Stimulated activated CD8-positive, alpha-beta memory T cell treated with anti-CD3 and anti-CD28 coated beads, Interleukin-4, amount 100 ng/mL, for 24 hours (primary cell): ENCODE measurements at regions not wholly inside any gene's neighbourhood (a gene's known extent, or its start where the extent isn't known, plus 50 kb on each side); places are given as distances from the start of the nearest gene placed in this dataset.

Experiments
- DNase-seq: peaks from one replicate; pipeline ENCODE4 v3.0.0-alpha.2; 2020; ENCODE audit warnings: low read depth

GRCh38 chr4:123573866-123574508, 177.4 kb downstream of the SPRY1 start:
- no peak for DNase-seq

GRCh38 chr4:123575291-123575690, 178.7 kb downstream of the SPRY1 start:
- DNase-seq: no peak

DNA sequence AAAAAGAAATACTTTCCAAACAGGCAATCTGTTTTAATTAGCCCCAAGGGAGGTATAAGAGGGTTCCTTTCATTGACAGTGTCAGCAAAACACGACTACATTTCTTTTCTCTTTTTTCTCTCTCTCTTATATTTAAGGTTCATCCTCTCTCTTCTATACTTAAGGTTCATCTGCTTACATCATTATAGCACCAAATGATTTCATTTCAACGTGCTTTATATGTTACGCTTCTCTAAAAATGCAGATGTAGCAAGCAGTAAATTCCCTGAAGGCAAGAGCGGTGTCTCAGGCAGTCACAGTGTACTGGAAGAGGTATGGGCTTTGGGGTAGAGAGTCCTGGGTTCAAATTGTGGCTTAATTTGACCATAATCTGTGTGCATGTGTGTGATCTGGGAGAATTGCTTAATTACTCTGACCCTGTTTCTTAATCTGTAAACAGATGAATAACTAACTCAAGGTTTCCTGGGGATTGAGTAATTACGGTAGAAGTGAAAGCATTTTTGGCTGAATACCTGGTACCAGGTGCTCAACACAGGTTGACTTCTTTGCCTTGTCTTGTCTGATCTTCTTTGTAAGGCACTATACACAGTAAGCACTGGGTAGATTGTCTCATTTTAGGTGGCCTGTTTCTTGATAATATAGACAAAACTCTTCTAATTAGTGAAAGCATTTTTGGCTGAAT, 180.8 kb downstream of the SPRY1 start:
- DNase-seq: no peak

DNA sequence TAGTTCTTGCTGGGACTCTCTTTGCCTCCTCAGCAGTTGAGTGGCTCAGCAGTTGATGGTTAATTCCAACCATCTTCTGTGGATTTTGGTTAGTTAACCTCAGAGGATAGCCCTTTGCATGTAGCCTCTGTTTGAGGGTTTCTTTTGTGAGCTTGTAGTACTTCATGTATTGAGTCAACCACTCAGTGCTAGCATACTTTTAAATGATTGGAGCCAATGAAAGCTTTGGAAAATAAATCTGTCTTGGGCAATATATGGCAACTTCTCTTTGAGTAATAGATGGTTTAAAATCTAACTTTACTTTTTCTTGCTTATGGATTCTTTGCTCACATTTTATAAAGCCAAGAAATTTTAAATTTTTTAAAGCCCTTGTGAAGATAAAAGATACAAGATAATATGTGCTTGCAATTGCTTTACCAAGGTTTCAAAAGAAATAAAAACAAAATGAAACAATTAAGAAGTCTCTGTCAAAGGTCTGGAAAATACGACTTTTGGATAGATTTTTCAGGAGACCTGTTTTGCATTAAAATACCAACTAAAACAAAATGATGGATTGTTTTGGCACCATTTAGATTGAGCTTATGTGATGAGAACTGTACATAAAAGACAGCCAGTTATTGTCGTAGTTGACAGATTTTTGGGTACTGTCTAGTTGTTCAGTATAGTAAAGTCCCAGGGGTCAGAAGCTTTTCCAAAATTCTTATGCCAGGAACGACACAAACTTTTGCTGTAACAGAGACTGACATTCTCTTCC, 181.9 kb downstream of the SPRY1 start:
- DNase-seq: no peak

GRCh38 chr4:123579961-123580360, 183.4 kb downstream of the SPRY1 start:
- no peak for DNase-seq

DNA sequence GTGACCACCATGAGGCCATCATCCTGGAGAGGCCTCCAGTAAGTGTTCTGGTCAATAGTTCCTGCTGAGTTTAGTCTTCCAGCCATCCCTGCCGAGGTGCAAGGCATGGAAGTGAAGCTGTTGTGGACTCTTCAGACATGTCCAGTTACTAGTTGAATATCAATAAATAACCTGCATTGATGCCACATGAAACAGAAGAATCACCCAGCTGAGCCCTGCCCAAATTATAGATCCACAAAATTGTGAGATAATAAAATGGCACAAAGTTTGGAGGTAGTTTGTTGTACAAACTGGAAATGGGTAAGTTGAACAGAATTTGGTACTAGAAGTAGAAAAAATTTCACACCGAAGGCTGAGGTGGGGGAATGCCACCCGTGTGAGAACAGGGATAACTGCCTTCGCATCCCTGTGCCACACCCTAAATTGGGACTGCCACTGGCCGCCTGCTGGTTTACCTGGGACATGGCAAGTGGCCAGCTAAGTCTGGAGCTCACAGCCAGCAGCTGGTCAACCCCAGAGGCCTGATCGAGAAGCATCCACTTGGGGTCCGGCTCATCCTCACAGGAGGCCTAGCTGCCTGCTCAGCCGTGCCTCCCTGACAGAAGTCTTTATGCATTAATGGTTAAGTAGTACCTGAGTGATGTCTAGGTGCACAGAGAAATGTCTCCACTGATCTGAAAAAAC, 184.5 kb downstream of the SPRY1 start:
- DNase-seq: no peak

DNA sequence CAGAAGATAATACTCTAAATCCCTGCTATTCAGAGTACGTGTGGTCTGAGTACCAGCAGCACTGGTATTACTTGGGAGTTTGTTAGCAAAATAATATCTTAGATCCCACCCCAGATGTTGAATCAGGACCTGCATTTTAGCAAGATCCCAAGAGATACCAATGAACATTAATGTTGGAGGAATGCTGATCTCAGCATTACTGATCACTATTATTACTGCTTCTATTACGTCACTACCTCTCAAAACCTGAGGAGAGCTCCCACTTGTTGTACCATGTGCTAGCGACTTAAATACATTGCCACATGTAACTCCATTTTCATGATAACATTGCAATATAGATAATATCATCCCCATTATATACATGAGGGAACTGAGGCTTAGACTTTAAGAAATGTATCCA, 185.2 kb downstream of the SPRY1 start:
- DNase-seq: no peak

DNA sequence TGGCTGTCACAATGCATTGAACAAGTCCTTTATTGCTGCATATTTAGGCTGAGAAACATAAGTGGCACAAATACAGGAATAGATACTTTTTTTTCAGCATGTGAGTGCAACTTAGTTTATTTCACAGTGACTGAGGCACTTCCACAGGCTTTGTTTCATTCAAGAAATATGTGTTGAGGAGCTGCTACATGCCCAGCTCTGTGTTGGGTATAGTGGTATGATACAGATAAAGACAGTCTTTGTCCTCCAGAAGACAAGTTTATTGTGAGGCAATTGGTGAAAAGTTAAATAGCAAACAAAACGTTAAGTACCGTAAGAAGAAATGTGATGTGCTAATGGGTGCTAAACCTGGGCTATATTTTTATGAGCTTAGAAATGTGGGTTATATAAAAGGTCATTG, 186.4 kb downstream of the SPRY1 start:
- DNase-seq: no peak

- DNase-seq: no peak
These were observed 188.5 kb downstream of the SPRY1 start for GRCh38 chr4:123585111-123585510.

DNA sequence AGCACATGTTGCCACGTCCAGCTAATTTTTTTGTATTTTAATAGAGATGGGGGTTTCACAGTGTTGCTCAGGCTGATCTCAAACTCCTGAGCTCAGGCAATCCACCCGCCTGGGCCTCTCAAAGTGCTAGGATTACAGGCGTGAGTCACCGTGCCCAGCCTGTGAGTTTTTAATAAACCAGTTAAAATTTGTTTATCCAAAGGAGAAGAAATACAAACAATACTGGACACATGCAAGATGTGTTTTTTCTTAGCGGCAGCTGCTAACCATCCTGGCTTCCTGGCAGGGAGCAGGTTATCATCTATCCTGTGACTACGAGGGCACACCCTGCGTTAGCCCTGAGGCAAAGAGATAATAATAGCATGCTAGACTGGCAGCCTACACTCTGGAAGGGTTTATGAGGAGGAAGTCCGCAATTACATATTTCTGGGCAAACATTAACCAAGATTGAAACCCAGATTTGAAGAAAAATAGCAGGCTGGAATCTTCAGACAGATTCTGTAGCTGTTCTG, 191.4 kb downstream of the SPRY1 start:
- no peak for DNase-seq

DNA sequence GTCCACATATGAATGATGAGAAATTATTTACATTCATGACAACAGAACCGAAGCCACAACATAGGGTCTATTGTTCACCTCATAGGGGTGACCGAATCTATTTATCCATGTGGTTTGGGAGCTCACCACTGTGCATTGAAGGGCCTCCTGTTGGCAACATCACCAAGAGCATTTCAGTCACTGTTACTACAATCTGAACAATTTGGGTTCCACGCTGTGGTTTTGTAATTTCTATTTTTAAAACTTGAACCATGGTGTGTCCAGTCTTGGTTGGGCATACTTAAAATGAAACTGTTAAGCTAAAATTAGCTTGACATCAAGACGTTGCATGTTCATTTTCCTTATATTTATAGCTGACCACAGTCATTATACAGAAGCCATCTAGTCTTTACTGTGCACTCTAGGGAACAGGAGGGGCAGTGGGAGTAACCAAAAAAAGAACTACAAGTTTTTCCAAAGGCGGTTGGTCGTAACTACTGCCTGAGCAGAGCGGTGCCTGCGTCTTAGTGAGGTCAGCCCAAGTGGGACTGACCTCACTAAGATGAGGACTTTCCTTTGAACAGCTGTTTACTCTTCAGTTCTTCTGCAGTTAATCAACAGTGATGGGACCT, 192.1 kb downstream of the SPRY1 start:
- DNase-seq: no peak

- no peak for DNase-seq
These were observed 192.7 kb downstream of the SPRY1 start for GRCh38 chr4:123589301-123589700.

DNA sequence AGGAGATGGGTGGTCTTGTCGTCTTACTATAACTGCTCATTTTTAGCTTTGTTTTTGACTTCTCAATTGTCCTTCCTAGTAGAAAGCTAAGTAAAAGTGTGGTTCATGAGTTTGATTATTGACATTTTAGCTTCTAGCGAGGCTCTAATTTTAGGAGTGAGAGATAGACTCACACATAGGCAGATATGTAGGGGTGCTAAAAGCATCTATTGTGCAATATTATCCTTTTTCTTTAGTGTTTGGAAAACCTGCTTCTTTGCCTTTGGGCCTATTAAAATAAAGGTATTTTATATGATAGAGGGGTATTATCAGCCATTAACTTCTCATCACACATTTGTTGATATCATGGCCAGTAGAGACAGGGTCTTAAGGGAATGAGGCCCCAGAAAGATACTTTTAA, 195.3 kb downstream of the SPRY1 start:
- no peak for DNase-seq

DNA sequence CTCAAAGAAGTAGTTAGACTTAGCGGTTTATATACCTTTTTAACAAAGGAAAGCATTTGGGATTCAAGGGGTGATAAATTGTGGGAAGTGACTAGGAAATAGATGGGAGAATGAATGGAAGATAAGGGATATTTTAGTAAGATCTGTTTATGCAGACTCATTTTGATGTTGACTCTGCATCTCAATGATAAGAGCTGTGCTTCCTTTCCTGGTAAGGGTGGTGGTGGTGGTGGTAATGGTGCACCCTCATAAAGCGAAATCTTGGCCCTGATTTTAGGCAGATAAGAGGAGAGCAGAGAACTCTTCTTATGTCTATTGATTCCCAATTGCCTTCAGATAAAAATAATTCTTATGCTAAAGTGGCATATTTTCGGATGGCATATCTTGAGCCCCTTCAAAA, 197.1 kb downstream of the SPRY1 start:
- no peak for DNase-seq

- no peak for DNase-seq
These were observed 200.2 kb downstream of the SPRY1 start for GRCh38 chr4:123596805-123597204.

DNA sequence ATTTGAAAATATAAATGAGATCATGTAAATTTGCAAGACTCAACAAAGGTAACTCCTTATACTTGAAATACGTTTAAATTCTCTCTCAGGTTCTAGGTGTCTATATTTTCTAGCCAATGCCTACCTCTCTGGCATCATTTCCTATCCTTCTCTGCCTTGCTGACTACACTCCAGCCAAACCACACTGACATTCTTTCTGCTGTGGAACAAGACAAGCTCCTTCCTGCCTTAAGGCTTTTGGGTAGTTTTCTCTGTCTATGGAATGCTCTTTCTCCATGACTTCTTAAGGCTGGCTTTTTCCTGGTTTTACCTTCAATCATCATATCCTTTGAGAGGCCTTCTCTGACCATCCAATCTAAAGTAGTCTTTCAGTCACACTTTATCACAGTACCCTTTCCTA, 201.0 kb downstream of the SPRY1 start:
- no peak for DNase-seq

DNA sequence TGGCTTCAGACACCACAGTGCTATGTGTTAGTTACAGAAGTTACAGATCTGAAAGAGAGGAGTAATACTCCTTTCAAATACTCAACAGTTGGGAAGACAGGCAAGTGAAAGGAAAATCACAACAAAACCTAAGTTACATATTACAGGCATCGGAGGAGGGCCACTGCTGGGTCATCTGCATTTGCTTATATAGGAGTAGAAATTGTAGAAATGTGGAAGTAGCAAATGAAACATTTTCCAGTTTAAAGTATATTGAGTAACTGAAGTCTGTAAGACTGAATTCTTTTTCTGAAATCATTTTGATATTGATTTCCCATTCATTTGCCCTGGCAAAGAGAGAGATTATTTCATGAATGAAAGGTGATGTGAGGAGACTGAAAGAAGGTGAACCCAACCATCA, 201.7 kb downstream of the SPRY1 start:
- DNase-seq: no peak

- DNase-seq: no peak
These were observed 202.7 kb downstream of the SPRY1 start for GRCh38 chr4:123599061-123599919.

DNA sequence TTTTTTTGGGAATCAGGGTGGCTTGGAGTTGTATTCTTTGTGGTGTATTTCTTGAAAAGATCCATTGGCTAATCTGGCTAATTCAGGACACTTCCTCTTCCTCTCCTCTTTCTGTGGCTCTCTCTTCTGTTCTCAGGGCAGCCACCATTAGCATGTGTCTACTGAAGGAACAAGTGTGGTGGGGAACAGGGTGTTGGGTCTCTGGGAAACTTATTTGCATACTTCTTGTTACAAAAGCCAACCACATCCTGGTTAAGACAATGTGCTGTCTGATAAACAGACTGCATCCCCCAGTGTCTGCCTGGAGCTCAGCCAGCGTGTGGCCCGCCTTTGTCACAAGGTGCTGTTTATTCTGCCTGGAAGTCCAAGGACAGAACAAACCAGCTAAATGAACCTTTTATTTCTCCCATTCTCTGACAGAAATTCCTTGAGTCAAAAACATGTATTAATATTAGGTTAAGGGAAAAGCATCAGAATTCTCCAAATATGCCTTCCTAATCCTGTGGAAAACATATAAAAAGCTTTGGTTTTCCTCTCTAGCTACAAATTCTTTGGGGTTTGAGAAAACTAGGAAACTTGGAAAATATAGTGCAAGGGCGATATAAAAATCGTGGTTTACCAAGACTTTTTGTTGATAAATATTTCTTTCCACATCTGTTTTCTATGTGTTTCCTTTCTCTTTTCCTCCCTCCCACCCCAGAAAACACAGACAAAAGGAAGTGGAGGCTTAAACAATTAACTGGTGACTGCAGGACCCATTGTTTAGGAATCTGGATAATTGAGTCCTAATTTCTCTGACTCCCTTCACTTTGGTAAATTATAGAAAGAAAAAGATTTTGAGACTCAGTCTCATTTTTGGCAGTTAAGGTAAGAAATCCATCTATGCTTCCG, 203.6 kb downstream of the SPRY1 start:
- peak; percentile 28 for DNase-seq
